ENCODE measurements at regions not wholly inside any gene's neighbourhood (a gene's known extent, or its start where the extent isn't known, plus 50 kb on each side); places are given as distances from the start of the nearest gene placed in this dataset.

DNA sequence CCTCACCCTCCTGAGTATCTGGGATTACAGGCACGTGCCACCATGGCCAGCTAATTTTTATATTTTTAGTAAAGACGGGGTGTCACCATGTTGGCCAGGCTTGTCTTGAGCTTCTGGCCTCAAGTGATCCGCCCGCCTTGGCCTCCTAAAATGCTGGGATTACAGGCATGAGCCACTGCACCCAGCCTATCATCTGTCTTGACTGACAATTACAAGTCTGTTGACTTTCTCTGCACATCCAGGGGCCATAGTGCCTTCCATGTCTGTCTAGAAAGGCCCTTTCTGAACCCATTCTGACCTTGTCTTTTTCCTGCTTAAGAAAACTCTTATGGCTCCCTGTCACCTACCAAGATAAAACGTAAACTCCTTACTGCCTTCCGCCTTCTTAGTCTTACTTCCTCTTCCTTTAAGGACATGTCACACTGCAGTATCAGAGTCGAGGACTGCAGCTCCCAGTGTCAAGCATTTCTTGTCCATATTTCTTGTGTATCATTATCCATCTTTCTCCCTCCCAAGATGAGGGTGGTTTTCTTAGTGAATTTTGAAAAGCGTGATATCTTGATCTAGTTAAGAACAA lies 49.9 kb upstream of the SHB start:
- no peak for DNase-seq

Measured in right forelimb (tissue), 1 donor.